Astrocyte (in vitro differentiated cells and primary cell): ENCODE measurements at regions not wholly inside any gene's neighbourhood (a gene's known extent, or its start where the extent isn't known, plus 50 kb on each side); places are given as distances from the start of the nearest gene placed in this dataset.

ENCODE experiments used
- EZH2 ChIP-seq: IDR thresholded peaks from 2 replicates; pipeline ENCODE4 v1.6.1; 2012; ENCODE audit warnings: mild to moderate bottlenecking, low read length, inconsistent platforms; ENCODE audit not compliant: insufficient read depth
- TF ChIP-seq, protein P1 (sequence below): IDR thresholded peaks from 2 replicates; pipeline ENCODE4 v1.5.1; 2011; ENCODE audit warnings: low read depth, mild to moderate bottlenecking, inconsistent platforms, low read length, moderate library complexity; ENCODE audit not compliant: insufficient read depth

DNA sequence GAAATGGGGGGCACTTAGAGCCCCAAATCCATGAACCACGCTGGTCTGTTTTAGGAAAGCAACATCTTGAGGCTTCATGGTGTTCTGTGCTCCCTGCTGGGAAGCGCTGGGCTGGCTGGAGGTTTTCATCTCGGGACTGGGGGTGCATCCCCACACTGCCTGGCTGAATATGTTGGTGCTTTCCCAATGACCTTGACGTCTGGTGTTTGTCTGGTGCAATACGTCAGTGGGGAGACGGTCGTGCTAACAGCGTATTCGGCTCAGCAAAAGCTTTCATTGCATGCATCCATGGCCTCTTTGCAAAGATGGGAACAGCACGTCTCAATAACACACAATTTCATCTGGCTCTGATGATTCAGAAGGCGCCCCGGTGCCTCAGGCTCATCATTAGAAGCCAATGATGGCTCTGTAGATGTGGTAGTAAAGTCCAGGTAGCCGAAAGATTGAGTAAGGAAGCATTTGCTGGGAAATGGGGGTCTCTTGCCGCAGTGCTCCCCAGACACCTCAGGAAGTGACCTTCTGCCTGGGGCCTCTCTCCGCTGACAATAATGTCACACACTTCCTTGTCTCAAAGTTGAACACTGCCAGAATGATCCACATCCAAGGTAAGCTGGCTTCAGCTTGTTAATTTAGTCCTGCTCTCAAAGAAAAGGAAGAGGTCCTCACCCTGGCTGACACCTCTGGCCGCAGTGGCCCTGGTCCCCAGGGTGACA, 97.7 kb downstream of the ING1 start:
- TF ChIP-seq, protein P1, sequence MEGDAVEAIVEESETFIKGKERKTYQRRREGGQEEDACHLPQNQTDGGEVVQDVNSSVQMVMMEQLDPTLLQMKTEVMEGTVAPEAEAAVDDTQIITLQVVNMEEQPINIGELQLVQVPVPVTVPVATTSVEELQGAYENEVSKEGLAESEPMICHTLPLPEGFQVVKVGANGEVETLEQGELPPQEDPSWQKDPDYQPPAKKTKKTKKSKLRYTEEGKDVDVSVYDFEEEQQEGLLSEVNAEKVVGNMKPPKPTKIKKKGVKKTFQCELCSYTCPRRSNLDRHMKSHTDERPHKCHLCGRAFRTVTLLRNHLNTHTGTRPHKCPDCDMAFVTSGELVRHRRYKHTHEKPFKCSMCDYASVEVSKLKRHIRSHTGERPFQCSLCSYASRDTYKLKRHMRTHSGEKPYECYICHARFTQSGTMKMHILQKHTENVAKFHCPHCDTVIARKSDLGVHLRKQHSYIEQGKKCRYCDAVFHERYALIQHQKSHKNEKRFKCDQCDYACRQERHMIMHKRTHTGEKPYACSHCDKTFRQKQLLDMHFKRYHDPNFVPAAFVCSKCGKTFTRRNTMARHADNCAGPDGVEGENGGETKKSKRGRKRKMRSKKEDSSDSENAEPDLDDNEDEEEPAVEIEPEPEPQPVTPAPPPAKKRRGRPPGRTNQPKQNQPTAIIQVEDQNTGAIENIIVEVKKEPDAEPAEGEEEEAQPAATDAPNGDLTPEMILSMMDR: no peak
- no peak for TF ChIP-seq EZH2
